ENCODE measurements at regions not wholly inside any gene's neighbourhood (a gene's known extent, or its start where the extent isn't known, plus 50 kb on each side); places are given as distances from the start of the nearest gene placed in this dataset.
A peak's percentile ranks its signal among the peaks of the same experiment; 100 is the strongest.
"Not testable (repeated sequence)": the region's sequence is repeated elsewhere in the genome, so short reads cannot be mapped to it uniquely, and the experiment has no call there.

- not testable (repeated sequence) for DNase-seq
These were observed 725.5 kb upstream of the CA10 start for GRCh38 chr17:52883907-52884491.

DNA sequence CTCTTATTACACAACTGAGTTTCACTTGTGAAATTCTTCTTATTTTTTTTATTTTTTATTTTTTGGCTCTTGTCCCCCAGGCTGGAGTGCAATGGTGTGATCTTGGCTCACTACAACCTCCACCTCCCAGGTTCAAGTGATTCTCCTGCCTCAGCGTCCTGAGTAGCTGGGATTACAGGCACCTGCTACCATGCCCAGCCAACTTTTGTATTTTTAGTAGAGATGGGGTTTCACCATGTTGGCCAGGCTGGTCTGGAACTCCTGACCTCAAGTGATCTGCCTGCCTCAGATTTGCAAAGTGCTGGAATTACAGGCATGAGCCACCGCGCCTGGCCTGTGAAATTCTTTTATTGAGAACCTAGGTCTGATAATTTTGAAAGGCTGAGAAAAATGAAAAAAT lies 688.3 kb upstream of the CA10 start:
- DNase-seq = not testable (repeated sequence)

DNA sequence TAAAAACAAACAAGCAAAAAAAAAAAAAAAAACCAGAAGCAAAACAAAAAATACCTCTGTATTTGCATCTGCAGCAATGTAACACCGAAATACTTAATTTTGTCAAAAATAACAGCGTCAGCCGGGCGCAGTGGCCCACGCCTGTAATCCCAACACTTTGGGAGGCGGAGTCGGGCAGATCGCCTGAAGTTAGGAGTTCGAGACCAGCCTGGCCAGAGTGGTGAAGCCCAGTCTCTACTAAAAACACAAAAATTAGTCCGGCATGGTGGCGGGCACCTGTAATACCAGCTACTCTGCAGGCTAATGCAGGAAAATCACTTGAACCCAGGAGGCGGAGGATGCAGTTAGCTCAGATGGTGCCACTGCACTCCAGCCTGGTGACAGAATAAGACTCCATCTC lies 683.5 kb upstream of the CA10 start:
- DNase-seq = no peak

DNA sequence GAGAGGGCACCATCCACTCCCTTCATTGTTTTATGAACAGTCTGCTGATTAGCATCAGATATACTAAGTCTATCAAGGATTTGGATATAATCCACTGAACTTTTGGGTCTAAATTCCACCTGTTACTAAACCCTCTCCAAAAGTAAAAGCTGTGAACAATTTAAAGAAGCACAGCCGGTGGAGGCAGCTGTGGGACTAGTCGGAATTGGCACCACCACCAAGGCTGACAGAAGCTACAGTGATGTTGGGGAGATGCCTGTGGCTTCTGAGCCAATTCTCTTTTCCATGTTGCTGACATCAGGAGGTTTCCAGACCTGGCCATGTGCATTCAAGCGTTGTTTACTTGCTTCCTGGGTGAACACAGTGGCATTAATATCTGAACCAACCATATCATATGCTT lies 679.0 kb upstream of the CA10 start:
- DNase-seq = peak; percentile 66

DNA sequence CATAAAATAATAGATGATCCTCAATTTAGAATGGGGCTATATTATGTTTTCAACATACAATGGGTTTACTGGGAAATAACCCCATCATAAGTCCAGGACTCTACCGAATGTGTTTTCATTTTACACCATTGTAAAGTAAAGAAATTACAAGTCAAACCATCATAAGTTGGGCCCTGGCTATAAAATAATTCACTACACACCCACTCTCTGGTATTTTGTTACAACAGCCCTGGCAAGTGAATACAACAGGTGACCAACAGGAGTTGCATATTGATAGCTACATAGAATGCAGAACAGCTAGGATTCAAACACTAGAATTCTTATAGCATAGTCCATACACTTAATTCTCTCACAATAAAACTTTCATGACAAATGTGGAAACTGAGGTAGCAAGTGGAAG lies 673.0 kb upstream of the CA10 start:
- DNase-seq = no peak

DNA sequence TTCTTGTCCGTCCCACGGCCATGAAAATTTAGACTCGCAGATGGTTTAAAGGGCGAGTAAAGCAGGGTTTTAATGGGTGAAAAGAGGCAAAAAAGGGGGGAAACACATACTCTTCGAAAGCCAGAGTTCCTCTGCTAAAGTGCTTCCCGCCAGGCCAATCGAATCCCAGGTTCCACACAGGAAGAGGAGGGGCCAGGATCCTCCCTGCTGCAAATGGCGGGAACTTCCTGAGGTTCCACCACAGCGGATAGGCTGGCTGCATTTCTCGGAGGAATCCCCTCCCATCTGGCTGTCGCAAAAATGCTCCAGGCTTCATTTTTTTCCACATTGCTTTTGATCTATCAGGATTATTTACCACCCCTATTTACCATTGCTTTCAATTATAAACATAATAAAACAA lies 670.1 kb upstream of the CA10 start:
- no peak for DNase-seq

DNA sequence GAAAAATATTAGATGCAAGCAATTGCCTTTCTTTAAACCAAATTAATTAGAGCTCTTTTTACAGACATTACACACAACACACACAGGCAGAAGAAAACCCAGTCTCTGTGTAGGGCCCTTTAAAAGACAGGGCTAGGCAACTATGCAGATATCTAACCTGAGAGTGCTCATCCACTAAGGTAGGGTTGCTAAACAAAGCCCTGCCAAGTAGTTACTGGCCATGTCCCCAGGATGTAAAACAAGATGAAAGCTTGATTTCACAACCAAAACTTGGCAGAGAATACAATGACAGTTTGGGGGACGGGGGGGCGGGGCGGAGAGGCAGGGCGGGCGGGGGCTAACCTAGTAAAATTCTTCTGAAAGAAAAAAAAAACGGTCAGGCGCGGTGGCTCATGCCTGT lies 669.0 kb upstream of the CA10 start:
- DNase-seq = no peak

DNA sequence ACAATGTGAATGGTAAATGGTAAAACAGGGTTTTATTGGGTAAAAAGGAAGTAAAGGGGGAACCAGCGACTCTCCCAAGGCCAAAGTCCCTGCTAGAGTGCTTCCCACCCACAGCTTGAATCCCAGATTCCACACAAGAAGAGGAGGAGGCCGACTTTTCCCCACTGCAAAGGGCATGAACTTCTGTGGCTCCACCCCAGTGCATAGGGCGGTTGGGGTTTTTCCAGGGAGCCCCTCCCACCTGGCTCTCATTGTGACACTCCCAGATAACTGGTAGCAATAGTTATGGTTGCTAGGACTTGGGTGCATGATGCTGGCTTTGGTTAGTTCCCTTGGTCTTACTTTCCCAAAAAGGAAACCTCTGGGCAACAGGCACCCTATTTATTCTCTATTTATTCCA lies 666.0 kb upstream of the CA10 start:
- no peak for DNase-seq

DNA sequence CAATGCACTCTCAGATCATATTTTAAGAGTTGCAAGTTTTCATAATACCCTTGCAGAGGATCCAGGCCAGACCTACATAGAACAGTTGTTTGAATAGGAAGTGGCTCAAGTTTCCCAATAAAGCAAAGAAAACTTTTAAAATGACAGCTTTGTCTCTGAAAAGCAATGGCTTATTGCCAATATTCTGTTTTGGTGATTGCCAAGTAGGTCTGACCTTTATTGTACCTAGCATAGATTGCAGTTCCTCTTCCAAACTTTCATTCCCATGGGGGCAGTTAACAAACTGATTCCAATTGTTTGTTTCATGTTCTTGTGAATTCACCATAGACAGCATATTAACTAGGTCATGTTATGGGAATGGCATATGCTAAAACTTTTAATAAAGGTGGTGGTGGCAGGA lies 664.6 kb upstream of the CA10 start:
- DNase-seq = peak; percentile 4

DNA sequence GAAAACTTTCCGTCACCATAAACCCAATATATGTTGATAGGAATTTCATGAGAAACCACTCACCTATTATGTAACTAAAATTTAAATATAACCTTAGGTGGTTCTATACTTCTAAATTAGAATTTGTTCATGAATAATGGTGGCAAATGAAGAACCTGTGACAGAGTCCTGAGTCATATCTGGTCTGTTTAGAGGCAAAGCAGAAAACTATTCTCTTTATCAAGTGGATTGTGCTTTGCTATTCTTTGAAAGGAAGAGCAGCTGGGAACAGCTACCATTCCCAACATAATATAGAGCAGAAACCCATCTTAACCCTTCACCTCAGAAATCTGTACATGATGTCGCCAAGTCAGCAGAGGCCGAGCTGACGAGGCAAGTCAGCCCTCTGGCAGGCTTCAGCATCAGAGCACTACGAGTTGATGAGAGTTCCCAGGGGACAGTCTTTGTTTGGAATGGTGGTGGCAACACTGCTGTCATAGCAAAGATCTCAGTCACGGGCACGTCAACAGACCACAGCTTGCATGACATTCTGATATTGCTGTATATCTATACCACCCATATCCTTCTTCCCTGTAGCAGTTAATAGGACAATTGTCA lies 631.9 kb upstream of the CA10 start:
- DNase-seq = peak; percentile 4

GRCh38 chr17:52789829-52790228 lies 631.3 kb upstream of the CA10 start:
- DNase-seq = no peak

GRCh38 chr17:52776234-52776633 lies 617.7 kb upstream of the CA10 start:
- no peak for DNase-seq

- no peak for DNase-seq
These were observed 604.3 kb upstream of the CA10 start for GRCh38 chr17:52762794-52763167.

DNA sequence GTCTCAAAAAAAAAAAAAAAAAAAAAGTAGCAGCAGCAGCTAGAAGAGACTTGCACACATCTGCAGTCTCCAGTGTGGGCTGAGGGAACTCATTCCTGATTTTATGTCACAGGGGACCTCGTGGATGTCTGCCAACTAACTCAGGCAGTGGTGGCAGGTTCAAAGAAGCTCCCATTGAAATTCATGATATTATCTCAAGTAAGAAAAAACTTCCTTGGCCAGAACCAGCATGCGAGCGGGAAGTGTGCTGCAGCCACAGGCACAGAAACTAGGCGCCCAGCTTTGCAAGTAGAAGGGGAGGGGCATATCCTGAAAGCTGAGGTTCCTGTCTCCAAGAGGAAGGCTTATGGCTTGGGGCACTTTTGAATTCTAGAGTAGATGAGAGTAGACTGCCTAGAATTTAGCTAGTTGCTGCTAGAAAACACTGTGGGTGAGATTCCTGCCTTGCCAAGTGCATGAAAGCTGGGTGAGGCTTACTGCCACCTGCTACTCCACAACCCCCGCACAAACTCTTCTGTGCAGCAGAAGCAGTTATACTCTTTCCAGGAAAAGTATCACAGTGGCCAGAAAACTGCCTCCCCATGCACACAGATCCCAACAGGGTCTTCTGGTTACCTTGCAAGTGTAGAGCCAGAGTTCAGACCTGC lies 603.8 kb upstream of the CA10 start:
- DNase-seq = peak; percentile 32

DNA sequence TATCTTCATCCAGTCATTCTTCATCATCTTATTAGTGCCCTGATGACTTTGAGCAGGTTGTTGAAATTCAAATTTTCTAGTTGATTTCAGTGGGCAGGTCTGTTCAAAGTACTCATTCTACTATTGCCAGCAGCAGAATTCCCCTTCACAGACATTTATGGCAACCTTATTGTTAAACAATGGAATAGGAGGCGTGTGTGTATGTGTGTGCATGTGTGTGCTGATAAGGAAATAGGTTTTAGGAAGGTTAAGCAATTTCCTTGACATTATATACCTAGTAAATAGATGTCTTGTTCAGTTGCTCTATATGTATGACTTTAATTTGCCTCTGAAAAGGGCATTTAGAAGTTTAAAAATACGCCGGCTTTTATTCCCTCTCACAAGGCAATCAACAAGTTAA lies 601.4 kb upstream of the CA10 start:
- no peak for DNase-seq

- peak; percentile 39 for DNase-seq
These were observed 600.0 kb upstream of the CA10 start for GRCh38 chr17:52758481-52758880.

DNA sequence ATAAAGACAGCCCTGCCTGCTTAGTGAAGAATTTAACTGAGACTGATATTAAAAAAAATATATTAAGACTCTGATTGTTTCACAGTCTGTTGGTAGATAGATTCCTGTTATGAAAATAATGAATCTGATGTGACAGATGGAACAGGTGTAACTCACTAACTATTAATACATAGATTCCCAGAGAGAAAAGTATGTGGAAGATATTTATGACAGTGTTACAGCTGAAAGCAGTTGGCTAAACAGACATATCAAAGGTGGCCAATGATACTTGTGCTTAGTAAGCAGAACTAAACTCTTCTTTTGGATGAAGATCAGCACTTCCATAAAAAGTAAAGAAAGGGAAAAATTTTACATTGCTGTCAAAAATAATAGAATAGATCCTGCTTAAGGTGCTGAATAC lies 598.2 kb upstream of the CA10 start:
- DNase-seq = peak; percentile 47

GRCh38 chr17:52754838-52755237 lies 596.3 kb upstream of the CA10 start:
- no peak for DNase-seq

GRCh38 chr17:52751051-52751450 lies 592.5 kb upstream of the CA10 start:
- DNase-seq = no peak

- DNase-seq = no peak
These were observed 585.7 kb upstream of the CA10 start for GRCh38 chr17:52744179-52744578.

GRCh38 chr17:52740006-52740405 lies 581.5 kb upstream of the CA10 start:
- peak; percentile 48 for DNase-seq

- DNase-seq = peak; percentile 72
These were observed 580.3 kb upstream of the CA10 start for GRCh38 chr17:52738791-52739190.

GRCh38 chr17:52737071-52737470 lies 578.6 kb upstream of the CA10 start:
- no peak for DNase-seq

DNA sequence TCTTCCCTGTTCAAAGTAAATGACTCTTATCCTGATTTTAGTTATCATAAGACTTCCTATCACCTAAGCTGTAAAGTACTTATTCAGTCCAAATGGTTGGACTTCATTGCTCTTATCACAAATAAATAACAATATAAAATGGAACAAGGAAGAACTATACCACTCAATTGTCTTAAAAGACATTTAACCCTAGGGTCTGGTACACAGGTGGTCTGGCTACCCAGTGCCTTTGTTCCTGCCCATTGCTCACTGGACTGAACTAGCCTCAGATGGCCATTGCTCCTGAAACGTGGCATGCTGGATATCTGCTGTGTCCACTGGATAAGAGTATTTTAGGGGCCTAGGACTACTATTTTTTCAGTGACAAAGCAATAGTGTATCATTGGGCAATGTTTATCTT lies 574.3 kb upstream of the CA10 start:
- no peak for DNase-seq

All from tongue (tissue), 1 donor.